ENCODE measurements at regions not wholly inside any gene's neighbourhood (a gene's known extent, or its start where the extent isn't known, plus 50 kb on each side); places are given as distances from the start of the nearest gene placed in this dataset.

DNA sequence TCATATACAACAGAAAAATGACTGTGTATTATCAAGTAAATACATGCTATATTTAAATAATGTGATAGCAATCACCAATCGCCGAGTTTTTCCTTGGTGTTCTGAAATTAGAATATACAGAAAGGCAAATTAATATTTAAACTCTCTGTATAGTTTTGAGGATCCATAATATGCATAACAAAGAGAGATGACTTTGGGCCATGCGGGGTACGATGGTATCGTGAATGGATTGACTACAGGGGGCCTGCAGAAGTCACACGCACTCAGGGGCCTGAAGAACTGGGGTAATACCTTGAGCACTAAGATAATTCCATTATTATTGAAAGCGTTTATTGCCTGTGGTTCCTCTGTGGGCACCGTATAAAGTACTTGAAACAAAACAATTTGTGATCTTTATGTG, 314.0 kb downstream of the TEX29 start:
- H3K4me3 ChIP-seq (ENCODE audit: low read length), result no peak overlapping the region
- TF ChIP-seq, protein P1, sequence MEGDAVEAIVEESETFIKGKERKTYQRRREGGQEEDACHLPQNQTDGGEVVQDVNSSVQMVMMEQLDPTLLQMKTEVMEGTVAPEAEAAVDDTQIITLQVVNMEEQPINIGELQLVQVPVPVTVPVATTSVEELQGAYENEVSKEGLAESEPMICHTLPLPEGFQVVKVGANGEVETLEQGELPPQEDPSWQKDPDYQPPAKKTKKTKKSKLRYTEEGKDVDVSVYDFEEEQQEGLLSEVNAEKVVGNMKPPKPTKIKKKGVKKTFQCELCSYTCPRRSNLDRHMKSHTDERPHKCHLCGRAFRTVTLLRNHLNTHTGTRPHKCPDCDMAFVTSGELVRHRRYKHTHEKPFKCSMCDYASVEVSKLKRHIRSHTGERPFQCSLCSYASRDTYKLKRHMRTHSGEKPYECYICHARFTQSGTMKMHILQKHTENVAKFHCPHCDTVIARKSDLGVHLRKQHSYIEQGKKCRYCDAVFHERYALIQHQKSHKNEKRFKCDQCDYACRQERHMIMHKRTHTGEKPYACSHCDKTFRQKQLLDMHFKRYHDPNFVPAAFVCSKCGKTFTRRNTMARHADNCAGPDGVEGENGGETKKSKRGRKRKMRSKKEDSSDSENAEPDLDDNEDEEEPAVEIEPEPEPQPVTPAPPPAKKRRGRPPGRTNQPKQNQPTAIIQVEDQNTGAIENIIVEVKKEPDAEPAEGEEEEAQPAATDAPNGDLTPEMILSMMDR (IDR thresholded peaks at IDR 0.05; ENCODE audit: low read depth, low read length, poor library complexity, severe bottlenecking), result no peak
- TF ChIP-seq EZH2phosphoT487 (IDR thresholded peaks at IDR 0.05; ENCODE audit: borderline replicate concordance, low read length), result no peak
- H4K20me1 ChIP-seq (ENCODE audit: control insufficient read depth, insufficient read depth, low read depth, low read length), result no peaks in the 10 kb centered on the region
- no peaks in the 10 kb centered on the region for H3K36me3 ChIP-seq (ENCODE audit: control insufficient read depth, low read length)
- no peak overlapping the region for H3K27ac ChIP-seq (ENCODE audit: low read depth, low read length)
- no peaks in the 10 kb centered on the region for H3F3A ChIP-seq (ENCODE audit: control insufficient read depth, insufficient read depth)
- H3K4me2 ChIP-seq (ENCODE audit: low read length), result no peak overlapping the region
- H3K9me2 ChIP-seq (replicated peaks; ENCODE audit: control insufficient read depth, low read length), result no peaks in the 10 kb centered on the region
- no peaks in the 10 kb centered on the region for H3K9me3 ChIP-seq (ENCODE audit: control insufficient read depth, insufficient read depth, low read length)
- no peaks in the 10 kb centered on the region for H3K4me1 ChIP-seq (ENCODE audit: control insufficient read depth, low read length)
- H3K79me2 ChIP-seq (ENCODE audit: control insufficient read depth, low read length), result no peaks in the 10 kb centered on the region
- no peaks in the 10 kb centered on the region for H3K27me3 ChIP-seq (ENCODE audit: control insufficient read depth, low read length)

DNA sequence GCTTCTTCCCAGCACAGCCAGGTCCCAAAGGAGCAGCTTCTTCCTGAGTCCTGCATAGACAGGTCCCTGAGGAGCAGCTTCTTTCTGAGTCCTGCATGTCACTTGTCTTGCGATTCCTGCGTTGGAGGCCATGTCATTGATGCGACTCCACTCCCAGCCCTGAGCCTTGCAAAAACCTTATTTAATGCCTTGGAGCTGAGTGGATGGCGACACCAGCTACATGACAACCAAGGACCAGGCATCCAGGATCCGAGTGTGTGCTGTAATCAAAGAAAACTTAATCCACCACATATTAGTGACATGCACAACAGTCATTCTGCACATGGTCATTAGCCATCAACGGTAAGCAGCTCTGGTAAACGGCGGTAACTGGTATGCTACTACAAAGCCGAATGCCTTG, 315.8 kb downstream of the TEX29 start:
- Histone ChIP-seq H3K36me3 (ENCODE audit: control insufficient read depth, low read length) (no peaks in the 10 kb centered on the region), H3K4me3 (ENCODE audit: low read length) (no peak overlapping the region)

DNA sequence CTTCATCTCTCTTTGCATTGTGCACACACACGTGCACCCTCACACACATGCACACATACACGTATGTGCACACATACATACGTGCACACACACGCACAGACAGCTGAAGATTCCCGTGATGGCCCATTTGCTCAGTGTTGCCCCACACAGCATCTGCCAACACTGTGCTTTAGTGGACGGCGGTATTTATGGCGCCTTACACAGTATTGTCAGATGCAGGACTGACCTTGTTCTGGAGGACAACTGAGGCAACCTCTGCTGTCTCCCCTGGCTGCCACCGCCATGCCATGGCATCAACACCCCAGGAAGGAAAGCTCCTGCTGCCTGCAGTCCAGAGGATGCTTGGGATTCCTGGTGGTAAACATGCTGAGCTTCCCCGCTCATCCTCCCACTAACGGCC, 316.4 kb downstream of the TEX29 start:
- H3K4me3 ChIP-seq (ENCODE audit: low read length), result no peak overlapping the region
- H3K9me3 ChIP-seq (ENCODE audit: control insufficient read depth, insufficient read depth, low read length), result no peaks in the 10 kb centered on the region
- no peak overlapping the region for H3K27ac ChIP-seq (ENCODE audit: low read depth, low read length)
- no peaks in the 10 kb centered on the region for H3K4me1 ChIP-seq (ENCODE audit: control insufficient read depth, low read length)
- no peaks in the 10 kb centered on the region for H3K9me2 ChIP-seq (replicated peaks; ENCODE audit: control insufficient read depth, low read length)
- no peaks in the 10 kb centered on the region for H3F3A ChIP-seq (ENCODE audit: control insufficient read depth, insufficient read depth)
- TF ChIP-seq, protein P1 (IDR thresholded peaks at IDR 0.05; ENCODE audit: low read depth, low read length, poor library complexity, severe bottlenecking), result no peak
- no peak for TF ChIP-seq EZH2phosphoT487 (IDR thresholded peaks at IDR 0.05; ENCODE audit: borderline replicate concordance, low read length)
- H3K79me2 ChIP-seq (ENCODE audit: control insufficient read depth, low read length), result no peaks in the 10 kb centered on the region
- no peaks in the 10 kb centered on the region for H4K20me1 ChIP-seq (ENCODE audit: control insufficient read depth, insufficient read depth, low read depth, low read length)
- no peaks in the 10 kb centered on the region for H3K36me3 ChIP-seq (ENCODE audit: control insufficient read depth, low read length)
- no peak overlapping the region for H3K4me2 ChIP-seq (ENCODE audit: low read length)
- no peaks in the 10 kb centered on the region for H3K27me3 ChIP-seq (ENCODE audit: control insufficient read depth, low read length)

More for the DNA sequence above, 315.8 kb downstream of the TEX29 start:
- Histone ChIP-seq H3K27me3 (ENCODE audit: control insufficient read depth, low read length) (no peaks in the 10 kb centered on the region), H3K4me2 (ENCODE audit: low read length) (no peak overlapping the region), H4K20me1 (ENCODE audit: control insufficient read depth, insufficient read depth, low read depth, low read length) (no peaks in the 10 kb centered on the region), H3F3A (ENCODE audit: control insufficient read depth, insufficient read depth) (no peaks in the 10 kb centered on the region), H3K9me2 (replicated peaks; ENCODE audit: control insufficient read depth, low read length) (no peaks in the 10 kb centered on the region), H3K9me3 (ENCODE audit: control insufficient read depth, insufficient read depth, low read length) (no peaks in the 10 kb centered on the region), H3K4me1 (ENCODE audit: control insufficient read depth, low read length) (no peaks in the 10 kb centered on the region), H3K79me2 (ENCODE audit: control insufficient read depth, low read length) (no peaks in the 10 kb centered on the region), H3K27ac (ENCODE audit: low read depth, low read length) (no peak overlapping the region)
- TF ChIP-seq EZH2phosphoT487 (IDR thresholded peaks at IDR 0.05; ENCODE audit: borderline replicate concordance, low read length), result no peak
- TF ChIP-seq, protein P1 (IDR thresholded peaks at IDR 0.05; ENCODE audit: low read depth, low read length, poor library complexity, severe bottlenecking), result no peak

DNA sequence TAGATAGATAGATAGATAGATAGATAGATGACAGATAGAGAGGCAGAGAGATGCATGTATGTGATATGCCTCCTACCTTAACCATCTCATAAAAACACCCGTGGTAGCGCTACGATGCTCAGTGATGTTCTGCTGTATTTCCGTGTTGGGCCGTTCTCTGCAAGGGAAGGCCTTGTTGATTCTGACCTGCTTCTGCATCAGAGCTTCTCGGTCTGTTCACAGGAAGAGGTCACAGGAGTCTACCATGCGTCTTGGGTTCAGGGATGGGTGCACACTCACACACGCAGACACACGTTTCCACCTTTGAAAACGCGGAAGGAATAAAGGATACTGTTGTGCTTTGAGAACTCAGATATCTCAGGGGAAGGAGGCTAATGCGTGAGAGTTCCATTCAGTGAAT, 316.9 kb downstream of the TEX29 start:
- H3K9me2 ChIP-seq (replicated peaks; ENCODE audit: control insufficient read depth, low read length), result no peaks in the 10 kb centered on the region
- no peaks in the 10 kb centered on the region for H4K20me1 ChIP-seq (ENCODE audit: control insufficient read depth, insufficient read depth, low read depth, low read length)
- TF ChIP-seq, protein P1 (IDR thresholded peaks at IDR 0.05; ENCODE audit: low read depth, low read length, poor library complexity, severe bottlenecking), result no peak
- no peak for TF ChIP-seq EZH2phosphoT487 (IDR thresholded peaks at IDR 0.05; ENCODE audit: borderline replicate concordance, low read length)
- no peaks in the 10 kb centered on the region for H3K4me1 ChIP-seq (ENCODE audit: control insufficient read depth, low read length)
- H3K27me3 ChIP-seq (ENCODE audit: control insufficient read depth, low read length), result no peaks in the 10 kb centered on the region
- H3K27ac ChIP-seq (ENCODE audit: low read depth, low read length), result no peak overlapping the region
- no peaks in the 10 kb centered on the region for H3K36me3 ChIP-seq (ENCODE audit: control insufficient read depth, low read length)
- H3K79me2 ChIP-seq (ENCODE audit: control insufficient read depth, low read length), result no peaks in the 10 kb centered on the region
- H3K4me3 ChIP-seq (ENCODE audit: low read length), result no peak overlapping the region
- H3K4me2 ChIP-seq (ENCODE audit: low read length), result no peak overlapping the region
- no peaks in the 10 kb centered on the region for H3K9me3 ChIP-seq (ENCODE audit: control insufficient read depth, insufficient read depth, low read length)
- H3F3A ChIP-seq (ENCODE audit: control insufficient read depth, insufficient read depth), result no peaks in the 10 kb centered on the region

All from DOHH2 (cell line).